HG03175 (cell line): ENCODE measurements at regions not wholly inside any gene's neighbourhood (a gene's known extent, or its start where the extent isn't known, plus 50 kb on each side); places are given as distances from the start of the nearest gene placed in this dataset.
"Not testable (repeated sequence)": the region's sequence is repeated elsewhere in the genome, so short reads cannot be mapped to it uniquely, and the experiment has no call there.

Source experiments
- ATAC-seq: cut with Tn5 transposase; IDR thresholded peaks from one replicate; pipeline ENCODE4 v1.9.1; 2021; ENCODE audit warnings: mild to moderate bottlenecking, moderate library complexity; ENCODE audit not compliant: unreplicated experiment

DNA sequence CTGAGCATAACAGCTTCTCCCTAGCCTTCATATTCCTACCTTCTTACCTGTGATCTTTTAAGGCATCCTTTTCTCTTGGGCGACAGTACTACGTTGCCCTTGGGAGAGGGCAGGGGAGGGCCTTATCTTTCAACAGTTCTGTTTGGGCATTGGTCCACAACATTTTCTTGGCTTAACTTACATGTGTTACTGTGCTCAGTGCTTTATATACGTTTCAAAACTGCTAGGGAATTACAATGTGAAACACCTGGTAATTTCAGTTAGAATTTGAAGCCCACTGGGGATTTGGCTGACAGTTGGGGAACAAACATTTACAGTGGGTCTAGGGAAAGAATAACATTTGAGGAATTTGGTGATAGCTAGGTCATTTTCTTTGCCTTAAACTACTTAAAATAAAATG, 667.1 kb downstream of the PRIM2 start:
- ATAC-seq = not testable (repeated sequence)

GRCh38 chr6:57985734-57986133, 668.3 kb downstream of the PRIM2 start:
- ATAC-seq = not testable (repeated sequence)

DNA sequence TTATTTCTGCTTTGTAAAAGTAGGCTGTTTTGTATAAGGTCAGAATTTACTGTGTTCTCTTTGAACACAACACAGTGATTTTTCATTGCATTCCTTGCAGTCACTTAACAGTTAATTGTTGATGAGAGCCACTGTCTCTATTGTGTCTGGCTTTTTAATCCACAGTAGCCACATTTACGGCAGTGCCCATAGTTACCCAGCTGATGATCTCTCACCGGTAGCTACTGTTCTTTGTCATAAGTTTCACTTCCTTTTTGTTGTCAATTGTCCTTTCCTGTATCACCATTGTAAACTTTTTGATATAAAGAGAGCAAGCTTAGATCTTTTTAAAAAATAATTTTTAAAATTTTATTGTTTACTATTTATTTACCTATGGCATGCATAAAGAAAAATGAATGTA, 669.2 kb downstream of the PRIM2 start:
- ATAC-seq = peak; percentile 99

DNA sequence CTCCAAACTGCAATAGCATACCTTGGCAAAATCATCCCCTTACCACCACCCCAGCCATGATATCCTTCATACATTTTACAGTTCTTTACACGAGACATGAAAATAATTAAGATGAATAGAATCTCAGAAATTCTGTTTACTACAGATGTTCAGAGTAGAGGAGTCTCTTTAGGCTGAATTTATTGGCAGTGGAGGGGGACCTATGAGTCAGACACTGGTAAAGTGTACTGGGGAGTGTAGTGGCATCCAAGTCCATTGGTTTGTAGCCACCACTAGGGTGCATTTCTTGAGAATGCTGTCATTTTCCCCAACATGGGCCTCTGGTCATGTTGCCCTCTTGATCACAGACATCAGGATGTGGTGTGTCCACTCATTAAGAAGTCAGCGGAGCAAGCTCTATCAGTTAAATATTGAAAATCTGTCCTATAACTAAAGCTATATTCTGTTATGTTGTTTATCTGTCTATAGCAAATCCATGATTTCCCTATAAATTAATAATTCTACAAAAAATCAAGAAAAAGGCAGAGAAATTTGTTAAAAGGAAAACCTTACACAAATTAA, 672.2 kb downstream of the PRIM2 start:
- not testable (repeated sequence) for ATAC-seq

GRCh38 chr6:57998858-57999619, 681.6 kb downstream of the PRIM2 start:
- ATAC-seq = not testable (repeated sequence)

GRCh38 chr6:58000233-58000632, 682.8 kb downstream of the PRIM2 start:
- ATAC-seq = not testable (repeated sequence)

GRCh38 chr6:58003417-58004167, 686.2 kb downstream of the PRIM2 start:
- not testable (repeated sequence) for ATAC-seq

DNA sequence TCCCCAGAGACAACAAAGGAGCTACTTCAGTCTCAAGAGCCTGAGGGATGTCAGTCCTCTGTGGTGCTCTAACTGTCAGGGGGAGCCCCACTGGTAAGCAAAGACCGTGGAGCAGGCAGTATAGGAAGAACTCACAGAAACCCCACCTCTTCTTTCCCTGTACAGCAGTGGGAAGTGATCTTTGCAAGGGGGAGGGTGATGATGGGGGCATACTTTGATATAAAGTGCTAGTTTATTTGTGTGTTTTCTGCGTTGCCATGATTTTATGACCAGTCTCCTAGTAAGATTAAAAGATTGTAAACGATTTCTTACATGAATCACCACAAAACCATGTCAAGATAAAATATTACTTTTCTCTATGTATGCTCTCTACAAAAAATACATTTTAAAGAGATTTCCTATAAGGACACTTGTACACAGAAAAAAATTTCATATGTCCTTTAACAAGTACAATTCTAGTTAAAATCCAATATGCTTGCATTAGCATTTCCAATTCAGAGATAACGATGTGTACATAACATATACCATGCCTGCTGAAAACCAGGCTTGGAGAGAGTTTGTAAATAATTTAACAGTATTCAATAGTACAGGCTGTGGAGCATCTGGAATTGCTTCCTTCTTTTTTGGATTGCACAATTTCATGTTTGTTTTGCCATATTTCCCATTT, 690.0 kb downstream of the PRIM2 start:
- ATAC-seq = not testable (repeated sequence)

- ATAC-seq = not testable (repeated sequence)
Observed at GRCh38 chr6:58008001-58008335, 690.5 kb downstream of the PRIM2 start.

DNA sequence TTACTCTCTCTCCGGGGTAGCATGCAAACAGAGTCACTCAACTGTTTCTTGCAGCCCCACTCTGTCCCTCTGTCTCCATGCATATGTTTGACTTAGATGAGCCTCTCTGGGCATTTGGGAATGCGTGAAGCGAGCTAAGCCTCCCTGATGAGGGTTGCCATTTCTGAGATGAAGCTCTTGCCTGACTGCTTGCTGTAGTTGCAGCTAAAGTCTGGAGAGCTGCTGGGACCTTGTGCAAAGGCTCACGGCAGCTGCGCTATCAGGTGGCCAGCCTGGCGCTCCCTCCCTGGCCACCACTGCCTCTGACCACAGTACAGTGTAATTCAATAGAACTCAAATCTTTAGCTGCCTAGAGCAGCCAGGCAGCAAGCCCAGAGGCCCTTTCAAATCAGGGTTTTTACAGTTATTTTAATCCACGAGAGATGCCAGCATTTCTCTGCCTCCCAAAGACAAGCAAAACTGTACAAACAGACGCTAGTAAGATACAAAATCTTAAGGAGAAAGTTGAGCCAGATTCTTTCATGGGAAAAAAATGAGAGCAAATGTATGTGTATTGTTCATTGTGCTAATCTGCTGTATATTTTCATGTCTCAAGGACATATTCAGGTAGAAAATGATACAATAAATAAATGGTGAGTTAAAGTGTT, 694.6 kb downstream of the PRIM2 start:
- not testable (repeated sequence) for ATAC-seq

- not testable (repeated sequence) for ATAC-seq
Observed at GRCh38 chr6:58016614-58017013, 699.2 kb downstream of the PRIM2 start.

- not testable (repeated sequence) for ATAC-seq
Observed at GRCh38 chr6:58028188-58028587, 710.8 kb downstream of the PRIM2 start.

GRCh38 chr6:58038213-58038612, 720.8 kb downstream of the PRIM2 start:
- ATAC-seq = not testable (repeated sequence)

DNA sequence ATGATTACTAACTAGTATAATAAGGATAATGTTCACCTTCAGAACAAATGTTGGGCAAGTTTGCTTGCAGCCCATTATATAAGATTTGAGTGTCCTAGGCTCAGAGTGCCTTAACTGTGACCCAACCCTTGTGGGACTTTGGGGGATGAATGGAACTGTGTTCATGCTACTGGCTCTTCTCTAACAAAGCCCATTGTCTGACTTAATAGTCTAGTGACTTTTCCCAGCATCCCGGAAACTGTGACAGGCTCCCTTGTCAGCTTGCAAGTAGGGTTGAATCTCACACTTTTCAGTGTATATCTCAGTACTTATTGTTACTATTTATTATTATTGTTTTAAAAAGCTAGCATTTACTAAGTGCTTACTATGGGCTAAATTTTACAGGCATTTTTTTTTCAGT, 729.2 kb downstream of the PRIM2 start:
- ATAC-seq = not testable (repeated sequence)

DNA sequence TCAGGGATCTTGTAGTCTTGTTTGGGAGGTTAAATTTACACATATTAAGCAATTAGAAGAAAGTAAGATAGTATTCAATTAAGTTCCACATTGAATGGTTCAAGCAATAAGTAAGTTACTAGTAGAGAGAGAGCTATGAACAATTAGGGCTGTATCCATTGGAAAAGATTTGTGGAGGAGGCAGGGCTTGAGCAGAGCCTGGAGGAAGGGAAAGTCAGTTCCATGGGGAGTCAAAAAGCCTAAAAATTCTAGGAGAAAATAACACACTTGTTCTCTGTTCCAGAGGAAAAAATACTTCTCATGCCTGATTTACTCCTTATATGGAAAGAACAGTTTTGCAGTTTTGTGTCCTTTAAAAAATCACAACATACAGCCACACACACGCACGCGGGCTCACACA, 730.0 kb downstream of the PRIM2 start:
- not testable (repeated sequence) for ATAC-seq

DNA sequence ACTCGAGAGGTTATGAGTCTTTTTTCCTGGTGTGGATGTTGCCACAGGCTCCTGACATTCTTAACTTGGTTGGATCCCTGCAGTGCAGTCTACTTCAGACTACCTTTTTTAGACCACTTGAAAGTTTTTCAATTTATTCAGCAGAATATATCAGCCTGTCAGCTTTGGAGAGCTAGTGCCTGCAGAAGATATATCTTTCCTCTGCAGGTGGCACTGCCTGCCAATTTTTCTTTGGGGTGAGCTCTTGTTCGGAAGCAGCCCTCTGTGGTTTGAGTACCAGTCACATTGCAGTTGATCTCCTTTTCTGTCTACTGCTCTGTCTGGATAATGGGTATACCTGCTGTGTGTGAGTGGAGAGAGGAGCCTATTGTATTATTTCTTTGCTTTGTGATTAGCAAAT, 730.4 kb downstream of the PRIM2 start:
- ATAC-seq = not testable (repeated sequence)

GRCh38 chr6:58055465-58056176, 738.2 kb downstream of the PRIM2 start:
- ATAC-seq = not testable (repeated sequence)

DNA sequence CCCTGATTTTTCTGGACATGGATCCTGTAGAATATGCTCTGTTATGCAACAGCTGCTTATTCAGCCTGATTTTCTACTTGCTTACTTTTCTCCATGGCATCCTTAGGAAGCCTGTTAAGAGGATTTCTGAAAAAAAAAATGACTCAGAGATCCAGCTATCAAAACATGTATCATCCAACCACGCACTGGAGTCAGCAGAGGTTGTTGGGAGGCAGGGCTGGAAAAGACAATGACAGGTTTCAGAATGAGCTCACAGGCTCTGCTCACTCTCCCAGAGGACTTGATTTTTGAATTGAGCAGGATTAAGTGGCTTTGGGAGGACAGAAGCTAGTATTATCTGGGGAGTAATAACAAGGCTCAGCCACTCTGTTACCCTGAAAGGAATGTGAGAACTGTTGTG, 742.3 kb downstream of the PRIM2 start:
- not testable (repeated sequence) for ATAC-seq

DNA sequence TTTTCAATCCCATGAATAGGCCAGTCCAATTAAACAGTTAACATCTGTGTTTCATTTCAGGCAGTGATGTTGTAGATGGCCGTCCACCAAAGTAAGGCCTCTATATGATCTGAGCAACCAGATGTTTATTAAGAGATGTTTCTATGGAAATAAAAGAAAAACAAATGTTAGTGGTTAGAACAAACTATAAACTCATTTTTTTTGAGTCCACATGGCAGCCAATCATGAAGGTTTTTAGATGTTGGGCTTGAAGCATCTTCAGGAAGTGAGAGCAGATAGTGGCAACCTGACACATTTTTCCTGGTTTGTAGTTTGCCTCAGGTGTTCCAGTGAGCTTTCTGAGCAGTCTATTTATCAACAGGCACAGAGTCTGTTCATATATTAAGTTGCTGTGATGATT, 746.1 kb downstream of the PRIM2 start:
- not testable (repeated sequence) for ATAC-seq

GRCh38 chr6:58067867-58068548, 750.6 kb downstream of the PRIM2 start:
- ATAC-seq = not testable (repeated sequence)
